ENCODE measurements at regions not wholly inside any gene's neighbourhood (a gene's known extent, or its start where the extent isn't known, plus 50 kb on each side); places are given as distances from the start of the nearest gene placed in this dataset.

DNA sequence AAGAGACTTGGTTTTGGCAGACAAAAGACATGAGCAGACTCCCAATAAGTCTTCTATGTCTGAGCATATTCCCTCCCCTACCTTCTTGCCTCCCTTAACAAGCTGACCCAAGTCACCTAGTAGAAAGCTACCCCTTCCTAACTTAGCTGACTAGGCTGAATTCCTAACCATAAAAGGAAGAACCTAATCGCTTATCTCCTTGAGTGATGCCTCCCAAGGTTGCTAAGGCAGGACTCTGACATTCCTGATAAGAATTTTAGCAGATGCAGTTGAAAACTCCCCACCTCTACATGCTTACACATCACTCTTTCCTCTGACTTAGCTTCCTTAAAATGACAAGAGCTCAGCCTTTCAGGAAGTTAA, 704.7 kb upstream of the MBL2 start:
- Histone ChIP-seq H3K4me1 (no peaks in the 10 kb centered on the region), H3K9me3 (peaks cover 0 to 10% (median 0%) of the 10 kb centered on the region in 8 donors), H3K27me3 (replicated peaks in 1 of 7) (no peaks in the 10 kb centered on the region), H3K4me3 (no peak overlapping the region), H3K36me3 (no peaks in the 10 kb centered on the region), H3K27ac (no peak overlapping the region)
- 53 to 71% (median 59%) methylated on average over 1 of the region's 1 CpG for WGBS, 5 donors
- no peak for TF ChIP-seq POLR2A (IDR thresholded peaks at IDR 0.05)
- TF ChIP-seq, protein P1, sequence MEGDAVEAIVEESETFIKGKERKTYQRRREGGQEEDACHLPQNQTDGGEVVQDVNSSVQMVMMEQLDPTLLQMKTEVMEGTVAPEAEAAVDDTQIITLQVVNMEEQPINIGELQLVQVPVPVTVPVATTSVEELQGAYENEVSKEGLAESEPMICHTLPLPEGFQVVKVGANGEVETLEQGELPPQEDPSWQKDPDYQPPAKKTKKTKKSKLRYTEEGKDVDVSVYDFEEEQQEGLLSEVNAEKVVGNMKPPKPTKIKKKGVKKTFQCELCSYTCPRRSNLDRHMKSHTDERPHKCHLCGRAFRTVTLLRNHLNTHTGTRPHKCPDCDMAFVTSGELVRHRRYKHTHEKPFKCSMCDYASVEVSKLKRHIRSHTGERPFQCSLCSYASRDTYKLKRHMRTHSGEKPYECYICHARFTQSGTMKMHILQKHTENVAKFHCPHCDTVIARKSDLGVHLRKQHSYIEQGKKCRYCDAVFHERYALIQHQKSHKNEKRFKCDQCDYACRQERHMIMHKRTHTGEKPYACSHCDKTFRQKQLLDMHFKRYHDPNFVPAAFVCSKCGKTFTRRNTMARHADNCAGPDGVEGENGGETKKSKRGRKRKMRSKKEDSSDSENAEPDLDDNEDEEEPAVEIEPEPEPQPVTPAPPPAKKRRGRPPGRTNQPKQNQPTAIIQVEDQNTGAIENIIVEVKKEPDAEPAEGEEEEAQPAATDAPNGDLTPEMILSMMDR (IDR thresholded peaks at IDR 0.05 in 8 of 11, conservative IDR thresholded peaks at IDR 0.05 in 3 of 11) = no peak
- TF ChIP-seq POLR2AphosphoS5 (IDR thresholded peaks at IDR 0.05) = no peak
- no peak for DNase-seq
- intact Hi-C loops (cut with DNase I; ENCODE audit: low total_unique reads) = no loop called here

DNA sequence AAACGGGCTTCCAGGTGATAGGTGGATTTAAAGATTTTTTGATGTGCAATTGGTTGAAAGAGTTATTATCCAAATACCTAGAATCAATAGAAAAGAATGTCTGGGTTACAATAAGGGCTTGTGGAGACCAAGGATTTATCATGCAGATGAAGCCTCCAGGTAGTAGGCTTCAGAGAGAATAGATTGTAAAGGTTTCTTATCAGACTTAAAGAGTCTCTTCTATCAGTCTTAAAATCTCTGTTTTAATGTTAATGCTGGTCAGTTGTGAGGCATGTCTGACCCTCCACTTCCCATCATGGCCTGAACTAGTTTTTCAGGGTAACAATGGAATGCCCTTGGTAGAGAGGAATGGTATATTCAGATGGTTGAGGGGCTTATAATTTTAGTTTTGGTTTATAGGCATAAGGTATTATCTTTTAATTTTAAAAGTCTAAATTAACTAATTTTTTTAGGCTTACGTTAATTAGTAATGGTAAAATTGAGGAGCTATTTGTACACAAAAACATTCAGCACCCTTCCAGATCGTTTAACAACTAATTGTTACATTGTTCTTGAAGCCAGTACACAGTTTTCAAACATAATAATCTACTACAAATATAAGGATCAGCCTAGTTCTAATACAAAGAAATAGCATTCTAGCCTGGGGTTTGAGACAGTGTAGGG, 704.2 kb upstream of the MBL2 start:
- 66 to 76% (median 72%) methylated on average over 3 of the region's 3 CpGs for WGBS, 5 donors
- Histone ChIP-seq H3K27me3 (replicated peaks in 1 of 7) (no peaks in the 10 kb centered on the region), H3K4me1 (no peaks in the 10 kb centered on the region), H3K4me3 (no peak overlapping the region), H3K27ac (no peak overlapping the region), H3K36me3 (no peaks in the 10 kb centered on the region), H3K9me3 (peaks cover 0 to 5% (median 0%) of the 10 kb centered on the region in 8 donors)
- no peak for DNase-seq
- TF ChIP-seq POLR2A (IDR thresholded peaks at IDR 0.05) (no peak), POLR2AphosphoS5 (IDR thresholded peaks at IDR 0.05) (no peak)
- TF ChIP-seq, protein P1 (IDR thresholded peaks at IDR 0.05 in 8 of 11, conservative IDR thresholded peaks at IDR 0.05 in 3 of 11) = no peak
- intact Hi-C loops (cut with DNase I; ENCODE audit: low total_unique reads) = no loop called here

DNA sequence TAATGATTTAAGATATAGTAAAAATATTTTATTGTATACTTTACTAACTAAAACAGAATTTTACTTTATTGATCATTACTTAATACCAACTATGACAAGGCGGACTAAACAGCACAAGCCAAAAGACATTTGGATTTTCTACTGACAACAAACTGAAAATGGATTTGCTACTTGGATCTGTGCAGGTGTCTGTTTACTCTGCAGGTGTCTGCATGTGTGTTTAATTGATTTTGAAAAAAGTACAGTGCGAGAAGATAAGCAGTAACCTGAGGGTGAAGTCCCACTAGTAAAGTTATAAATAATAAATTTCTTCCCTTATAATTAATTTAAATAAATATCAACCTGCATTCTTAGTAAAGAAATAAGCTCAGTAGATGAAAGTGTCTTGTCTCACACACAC, 696.8 kb upstream of the MBL2 start:
- intact Hi-C loops (cut with DNase I; ENCODE audit: low total_unique reads) = no loop called here
- H3K27ac ChIP-seq = no peak overlapping the region
- no peak for DNase-seq
- H3K9me3 ChIP-seq = peaks cover 0 to 4% (median 0%) of the 10 kb centered on the region in 8 donors
- no peaks in the 10 kb centered on the region for H3K36me3 ChIP-seq
- no peak overlapping the region for H3K4me3 ChIP-seq
- H3K27me3 ChIP-seq (replicated peaks in 1 of 7) = no peaks in the 10 kb centered on the region
- no peak for TF ChIP-seq POLR2AphosphoS5 (IDR thresholded peaks at IDR 0.05)
- TF ChIP-seq, protein P1 (IDR thresholded peaks at IDR 0.05 in 8 of 11, conservative IDR thresholded peaks at IDR 0.05 in 3 of 11) = no peak
- no peak for TF ChIP-seq POLR2A (IDR thresholded peaks at IDR 0.05)
- no peaks in the 10 kb centered on the region for H3K4me1 ChIP-seq
- WGBS, 5 donors = 84 to 93% (median 88%) methylated on average over 2 of the region's 2 CpGs

DNA sequence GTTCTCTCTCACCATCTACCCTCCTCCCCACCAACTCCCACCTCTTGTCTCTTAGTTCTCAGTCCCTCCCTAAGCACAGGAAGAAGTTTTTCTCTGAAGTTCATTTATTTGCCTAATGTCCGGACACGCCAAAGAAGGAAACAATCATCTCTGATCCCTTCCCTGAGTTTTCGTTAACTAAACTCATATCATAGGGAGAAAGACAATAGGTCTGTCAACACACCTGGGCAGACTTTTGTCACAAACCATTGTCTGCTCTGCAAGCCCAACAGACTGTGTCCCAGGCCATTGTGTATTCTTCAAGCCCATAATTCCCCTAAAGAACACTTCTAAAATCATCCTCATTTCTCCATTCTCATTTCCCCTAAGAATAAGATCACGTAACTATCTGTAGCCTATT, 691.0 kb upstream of the MBL2 start:
- no peak for DNase-seq
- no peaks in the 10 kb centered on the region for H3K36me3 ChIP-seq
- no peaks in the 10 kb centered on the region for H3K4me1 ChIP-seq
- no peak for TF ChIP-seq POLR2AphosphoS5 (IDR thresholded peaks at IDR 0.05)
- TF ChIP-seq, protein P1 (IDR thresholded peaks at IDR 0.05 in 8 of 11, conservative IDR thresholded peaks at IDR 0.05 in 3 of 11) = no peak
- no peak for TF ChIP-seq POLR2A (IDR thresholded peaks at IDR 0.05)
- intact Hi-C loops (cut with DNase I; ENCODE audit: low total_unique reads) = no loop called here
- no peak overlapping the region for H3K4me3 ChIP-seq
- no peak overlapping the region for H3K27ac ChIP-seq
- WGBS, 5 donors = 79 to 88% (median 86%) methylated on average over 4 of the region's 4 CpGs
- H3K27me3 ChIP-seq (replicated peaks in 1 of 7) = no peaks in the 10 kb centered on the region
- peaks cover 0 to 9% (median 0%) of the 10 kb centered on the region in 8 donors for H3K9me3 ChIP-seq
